ENCODE measurements at regions not wholly inside any gene's neighbourhood (a gene's known extent, or its start where the extent isn't known, plus 50 kb on each side); places are given as distances from the start of the nearest gene placed in this dataset.
"Not testable (repeated sequence)": the region's sequence is repeated elsewhere in the genome, so short reads cannot be mapped to it uniquely, and the experiment has no call there.

DNA sequence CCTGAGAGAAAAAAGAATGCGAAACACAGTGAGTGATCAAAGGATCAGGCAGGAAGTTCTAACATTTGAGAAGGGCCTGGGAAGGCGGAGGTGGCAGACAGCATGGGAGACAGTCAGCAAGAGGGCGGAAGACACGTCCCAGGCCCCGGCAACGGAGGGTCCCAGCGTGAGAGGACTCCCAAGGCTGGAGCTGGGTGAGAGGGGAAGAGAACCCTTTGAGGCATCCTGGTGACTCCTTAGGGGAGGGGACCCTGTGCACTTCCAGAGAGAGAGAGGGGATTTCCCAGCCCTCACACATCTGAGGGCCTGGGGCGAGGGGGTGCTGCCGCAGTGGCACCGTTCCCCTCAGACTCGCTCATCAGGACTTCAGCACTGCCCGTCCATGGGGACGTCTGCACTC lies 133.4 kb downstream of the RTP5 start:
- no peaks in the 10 kb centered on the region for H3K4me1 ChIP-seq
- DNase-seq (ENCODE audit: low spot score in 2 of 2), result no peak
- in situ Hi-C loops (cut with MboI; ENCODE audit: low sequenced_read_pairs), result no loop called here
- H3K27me3 ChIP-seq (ENCODE audit: low read depth), result peaks cover 2% of the 10 kb centered on the region; the same call in 1 of the 2 replicates
- no peaks in the 10 kb centered on the region for H3K9me3 ChIP-seq
- H3K4me3 ChIP-seq, result no peak overlapping the region
- H3K36me3 ChIP-seq (replicated peaks), result no peaks in the 10 kb centered on the region

DNA sequence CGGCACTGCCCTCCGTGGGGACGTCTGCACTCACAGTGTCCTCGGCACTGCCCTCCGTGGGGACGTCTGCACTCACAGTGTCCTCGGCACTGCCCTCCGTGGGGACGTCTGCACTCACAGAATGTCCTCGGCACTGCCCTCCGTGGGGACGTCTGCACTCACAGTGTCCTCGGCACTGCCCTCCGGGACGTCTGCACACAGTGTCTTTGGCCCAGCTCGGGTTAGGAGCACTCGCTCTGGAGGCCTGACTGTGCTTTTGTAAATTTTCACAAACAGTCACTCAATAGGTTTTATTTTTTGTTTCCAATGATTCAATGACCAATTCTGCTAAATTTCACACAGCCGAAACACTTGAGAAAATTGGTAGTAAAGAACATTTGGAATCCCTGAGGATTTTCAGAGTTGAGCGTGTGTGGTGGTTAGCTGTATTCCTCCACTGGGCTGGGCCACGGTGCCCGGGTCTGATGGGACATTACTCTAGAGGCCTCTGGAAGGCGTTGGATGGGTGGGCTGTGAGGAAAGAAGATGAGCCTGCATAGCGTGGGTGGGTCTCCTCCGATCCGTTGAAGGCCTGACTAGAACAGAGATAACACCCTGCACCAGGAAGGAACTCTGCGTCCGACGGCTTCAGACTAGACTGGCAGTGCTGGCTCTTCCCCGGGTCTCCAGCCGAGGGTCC lies 134.8 kb downstream of the RTP5 start:
- in situ Hi-C loops (cut with MboI; ENCODE audit: low sequenced_read_pairs), result no loop called here
- DNase-seq (ENCODE audit: low spot score in 2 of 2), result no peak
- Histone ChIP-seq H3K36me3 (replicated peaks) (no peaks in the 10 kb centered on the region), H3K4me1 (no peaks in the 10 kb centered on the region), H3K9me3 (no peaks in the 10 kb centered on the region), H3K27me3 (ENCODE audit: low read depth) (peaks cover 2% of the 10 kb centered on the region; the same call in 1 of the 2 replicates), H3K4me3 (no peak overlapping the region)

DNA sequence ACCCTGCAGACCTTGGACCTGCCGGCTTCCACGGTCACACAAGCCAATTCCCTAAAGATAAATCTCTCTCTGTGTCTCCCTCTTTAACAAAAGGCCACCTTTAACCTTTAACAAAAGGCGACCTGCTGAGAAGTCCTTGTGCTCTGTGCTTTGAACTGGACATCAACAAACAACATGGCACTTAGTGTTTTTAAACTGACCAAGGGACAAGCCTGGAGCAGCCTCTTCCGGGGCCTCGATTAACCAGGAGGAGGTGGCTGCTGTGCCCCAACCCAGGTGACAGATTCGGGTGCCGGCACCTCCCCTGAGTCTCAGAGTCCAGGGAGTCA lies 135.3 kb downstream of the RTP5 start:
- Histone ChIP-seq H3K4me1 (no peaks in the 10 kb centered on the region), H3K27me3 (ENCODE audit: low read depth) (peaks cover 2% of the 10 kb centered on the region; the same call in 1 of the 2 replicates), H3K4me3 (no peak overlapping the region), H3K9me3 (no peaks in the 10 kb centered on the region), H3K36me3 (replicated peaks) (no peaks in the 10 kb centered on the region)
- DNase-seq (ENCODE audit: low spot score in 2 of 2), result no peak
- in situ Hi-C loops (cut with MboI; ENCODE audit: low sequenced_read_pairs), result no loop called here

GRCh38 chr2:242006091-242006634 lies 136.6 kb downstream of the RTP5 start:
- H3K4me3 ChIP-seq; H3K9me3 ChIP-seq; in situ Hi-C loops (cut with MboI; ENCODE audit: low sequenced_read_pairs); H3K4me1 ChIP-seq; H3K36me3 ChIP-seq (replicated peaks); DNase-seq (ENCODE audit: low spot score in 2 of 2); H3K27me3 ChIP-seq (ENCODE audit: low read depth): not testable (repeated sequence)

DNA sequence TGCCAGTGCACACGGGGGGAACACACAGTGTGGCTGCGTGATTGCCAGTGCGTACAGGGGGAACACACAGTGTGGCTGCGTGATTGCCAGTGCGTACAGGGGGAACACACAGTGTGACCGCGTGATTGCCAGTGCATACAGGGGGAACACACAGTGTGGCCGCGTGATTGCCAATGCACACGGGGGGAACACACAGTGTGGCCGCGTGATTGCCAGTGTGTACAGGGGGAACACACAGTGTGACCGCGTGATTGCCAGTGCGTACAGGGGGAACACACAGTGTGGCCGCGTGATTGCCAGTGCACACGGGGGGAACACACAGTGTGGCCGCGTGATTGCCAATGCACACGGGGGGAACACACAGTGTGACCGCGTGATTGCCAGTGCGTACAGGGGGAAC lies 139.4 kb downstream of the RTP5 start:
- in situ Hi-C loops (cut with MboI; ENCODE audit: low sequenced_read_pairs); H3K4me3 ChIP-seq; H3K36me3 ChIP-seq (replicated peaks): not testable (repeated sequence)

DNA sequence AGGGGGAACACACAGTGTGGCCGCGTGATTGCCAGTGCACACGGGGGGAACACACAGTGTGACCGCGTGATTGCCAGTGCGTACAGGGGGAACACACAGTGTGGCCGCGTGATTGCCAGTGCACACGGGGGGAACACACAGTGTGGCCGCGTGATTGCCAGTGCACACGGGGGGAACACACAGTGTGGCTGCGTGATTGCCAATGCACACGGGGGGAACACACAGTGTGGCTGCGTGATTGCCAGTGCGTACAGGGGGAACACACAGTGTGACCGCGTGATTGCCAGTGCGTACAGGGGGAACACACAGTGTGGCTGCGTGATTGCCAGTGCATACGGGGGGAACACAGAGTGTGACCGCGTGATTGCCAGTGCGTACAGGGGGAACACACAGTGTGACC lies 140.3 kb downstream of the RTP5 start:
- H3K9me3 ChIP-seq; H3K27me3 ChIP-seq (ENCODE audit: low read depth); H3K36me3 ChIP-seq (replicated peaks); H3K4me3 ChIP-seq; DNase-seq (ENCODE audit: low spot score in 2 of 2); in situ Hi-C loops (cut with MboI; ENCODE audit: low sequenced_read_pairs); H3K4me1 ChIP-seq: not testable (repeated sequence)

More for the DNA sequence above, 139.4 kb downstream of the RTP5 start:
- not testable (repeated sequence) for H3K27me3 ChIP-seq (ENCODE audit: low read depth); DNase-seq (ENCODE audit: low spot score in 2 of 2); H3K4me1 ChIP-seq; H3K9me3 ChIP-seq

- H3K4me1 ChIP-seq; in situ Hi-C loops (cut with MboI; ENCODE audit: low sequenced_read_pairs); H3K27me3 ChIP-seq (ENCODE audit: low read depth); DNase-seq (ENCODE audit: low spot score in 2 of 2); H3K36me3 ChIP-seq (replicated peaks); H3K9me3 ChIP-seq; H3K4me3 ChIP-seq: not testable (repeated sequence)
These were observed 141.0 kb downstream of the RTP5 start for GRCh38 chr2:242010252-242011166.

DNA sequence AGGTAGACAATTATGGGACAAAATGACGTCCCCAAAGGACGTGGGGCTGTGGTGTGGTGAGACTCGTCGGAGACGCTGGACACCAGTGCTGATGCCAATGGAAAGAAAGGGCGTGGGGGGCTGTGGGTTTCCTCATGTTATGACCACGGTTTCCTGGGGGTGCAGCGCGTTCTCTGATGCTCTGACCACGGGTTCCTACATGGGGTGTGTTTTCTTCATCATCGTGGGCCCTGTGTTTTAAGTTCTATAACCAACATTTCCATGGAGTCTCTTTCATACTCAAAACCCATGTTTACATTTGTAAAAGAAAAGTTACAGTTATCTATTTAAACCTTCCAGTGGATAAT lies 141.6 kb downstream of the RTP5 start:
- in situ Hi-C loops (cut with MboI; ENCODE audit: low sequenced_read_pairs), result no loop called here
- no peak overlapping the region for H3K4me3 ChIP-seq
- no peaks in the 10 kb centered on the region for H3K27me3 ChIP-seq (ENCODE audit: low read depth)
- H3K4me1 ChIP-seq, result no peaks in the 10 kb centered on the region
- no peaks in the 10 kb centered on the region for H3K9me3 ChIP-seq
- no peaks in the 10 kb centered on the region for H3K36me3 ChIP-seq (replicated peaks)
- DNase-seq (ENCODE audit: low spot score in 2 of 2), result no peak

- no peak for DNase-seq (ENCODE audit: low spot score in 2 of 2)
- H3K4me3 ChIP-seq, result no peak overlapping the region
- in situ Hi-C loops (cut with MboI; ENCODE audit: low sequenced_read_pairs), result no loop called here
- no peaks in the 10 kb centered on the region for H3K36me3 ChIP-seq (replicated peaks)
- H3K27me3 ChIP-seq (ENCODE audit: low read depth), result no peaks in the 10 kb centered on the region
- H3K4me1 ChIP-seq, result no peaks in the 10 kb centered on the region
- H3K9me3 ChIP-seq, result no peaks in the 10 kb centered on the region
These were observed 142.0 kb downstream of the RTP5 start for GRCh38 chr2:242011516-242011915.

- Histone ChIP-seq H3K4me1 (no peaks in the 10 kb centered on the region), H3K27me3 (ENCODE audit: low read depth) (no peaks in the 10 kb centered on the region), H3K4me3 (no peak overlapping the region), H3K9me3 (no peaks in the 10 kb centered on the region), H3K36me3 (replicated peaks) (no peaks in the 10 kb centered on the region)
- no peak for DNase-seq (ENCODE audit: low spot score in 2 of 2)
- in situ Hi-C loops (cut with MboI; ENCODE audit: low sequenced_read_pairs), result no loop called here
These were observed 142.6 kb downstream of the RTP5 start for GRCh38 chr2:242011991-242012764.

DNA sequence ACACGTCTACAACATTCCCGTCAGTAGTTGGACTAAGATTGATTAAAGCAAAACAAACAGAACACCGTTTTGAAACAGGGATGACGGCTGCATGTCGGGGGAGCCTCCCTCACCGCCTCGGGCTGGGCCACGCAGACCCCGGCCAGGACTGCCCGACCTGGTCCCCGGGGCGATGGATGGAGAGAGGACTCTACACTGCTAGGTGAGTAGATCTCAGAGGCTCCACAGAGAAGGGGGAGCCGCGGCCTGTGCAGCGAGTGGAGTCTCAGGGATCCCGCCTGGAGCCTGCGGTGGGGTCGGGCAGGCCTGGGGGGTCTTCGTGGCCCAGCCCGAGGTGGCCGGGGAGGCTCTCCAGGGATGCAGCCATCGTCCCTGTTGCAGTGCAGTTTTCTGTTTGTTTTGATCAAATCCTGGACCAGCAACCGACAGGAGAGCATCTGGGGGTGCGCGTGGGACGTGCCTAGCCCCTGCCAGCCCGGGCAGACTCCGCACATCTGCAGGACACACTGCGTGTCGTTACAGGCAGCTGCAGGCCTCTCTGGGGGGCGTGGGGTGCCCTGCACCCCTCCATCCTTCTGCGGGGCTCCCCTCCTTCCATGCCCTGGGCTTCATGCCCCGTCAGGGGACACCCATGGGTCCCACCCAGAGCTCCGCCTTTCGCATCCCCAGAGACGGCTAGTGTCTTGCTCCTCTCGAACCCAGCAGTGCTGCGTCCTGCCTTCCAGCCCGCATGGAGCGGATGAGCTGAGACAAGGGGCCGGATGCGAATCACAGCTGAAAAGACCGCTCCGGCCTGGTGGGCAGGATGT lies 143.6 kb downstream of the RTP5 start:
- in situ Hi-C loops (cut with MboI; ENCODE audit: low sequenced_read_pairs), result no loop called here
- H3K36me3 ChIP-seq (replicated peaks), result no peaks in the 10 kb centered on the region
- H3K4me1 ChIP-seq, result no peaks in the 10 kb centered on the region
- H3K27me3 ChIP-seq (ENCODE audit: low read depth), result no peaks in the 10 kb centered on the region
- H3K9me3 ChIP-seq, result no peaks in the 10 kb centered on the region
- DNase-seq (ENCODE audit: low spot score in 2 of 2), result no peak
- H3K4me3 ChIP-seq, result no peak overlapping the region

- no peak for DNase-seq (ENCODE audit: low spot score in 2 of 2)
- no peaks in the 10 kb centered on the region for H3K27me3 ChIP-seq (ENCODE audit: low read depth)
- no peak overlapping the region for H3K4me3 ChIP-seq
- H3K9me3 ChIP-seq, result no peaks in the 10 kb centered on the region
- no peaks in the 10 kb centered on the region for H3K36me3 ChIP-seq (replicated peaks)
- no peaks in the 10 kb centered on the region for H3K4me1 ChIP-seq
- in situ Hi-C loops (cut with MboI; ENCODE audit: low sequenced_read_pairs), result no loop called here
These were observed 144.2 kb downstream of the RTP5 start for GRCh38 chr2:242013771-242014170.

Data from HAP-1 (cell line).